ENCODE measurements at regions not wholly inside any gene's neighbourhood (a gene's known extent, or its start where the extent isn't known, plus 50 kb on each side); places are given as distances from the start of the nearest gene placed in this dataset.
"Not testable (repeated sequence)": the region's sequence is repeated elsewhere in the genome, so short reads cannot be mapped to it uniquely, and the experiment has no call there.

- Mint-ChIP-seq H3K27ac (no peak overlapping the region), H3K4me1 (no peaks in the 10 kb centered on the region), H3K9me3 (peaks cover 0 to 11% (median 2%) of the 10 kb centered on the region in 3 donors), H3K27me3 (no peaks in the 10 kb centered on the region), H3K36me3 (no peaks in the 10 kb centered on the region), H3K4me3 (no peak overlapping the region)
Measured at GRCh38 chr4:57351731-57352130, 241.5 kb upstream of the IGFBP7 start.

GRCh38 chr4:57344296-57344695 lies 234.1 kb upstream of the IGFBP7 start:
- H3K36me3 Mint-ChIP-seq, result no peaks in the 10 kb centered on the region
- H3K9me3 Mint-ChIP-seq, result peaks cover 0 to 8% (median 2%) of the 10 kb centered on the region in 3 donors
- no peaks in the 10 kb centered on the region for H3K4me1 Mint-ChIP-seq
- H3K27ac Mint-ChIP-seq, result no peak overlapping the region
- H3K27me3 Mint-ChIP-seq, result no peaks in the 10 kb centered on the region
- H3K4me3 Mint-ChIP-seq, result no peak overlapping the region

GRCh38 chr4:57342411-57342810 lies 232.2 kb upstream of the IGFBP7 start:
- Mint-ChIP-seq H3K4me1 (no peaks in the 10 kb centered on the region), H3K27ac (no peak overlapping the region), H3K4me3 (no peak overlapping the region), H3K36me3 (no peaks in the 10 kb centered on the region), H3K9me3 (peaks cover 0 to 2% (median 0%) of the 10 kb centered on the region in 3 donors), H3K27me3 (no peaks in the 10 kb centered on the region)

GRCh38 chr4:57338861-57339260 lies 228.7 kb upstream of the IGFBP7 start:
- H3K9me3 Mint-ChIP-seq, result not testable (repeated sequence)

GRCh38 chr4:57333684-57334083 lies 223.5 kb upstream of the IGFBP7 start:
- no peak overlapping the region for H3K27ac Mint-ChIP-seq
- no peak overlapping the region for H3K4me3 Mint-ChIP-seq
- H3K27me3 Mint-ChIP-seq, result no peaks in the 10 kb centered on the region
- H3K9me3 Mint-ChIP-seq, result no peaks in the 10 kb centered on the region
- H3K36me3 Mint-ChIP-seq, result no peaks in the 10 kb centered on the region
- H3K4me1 Mint-ChIP-seq, result no peaks in the 10 kb centered on the region

More at GRCh38 chr4:57338861-57339260, 228.7 kb upstream of the IGFBP7 start:
- H3K4me1 Mint-ChIP-seq, H3K36me3 Mint-ChIP-seq, H3K4me3 Mint-ChIP-seq, H3K27me3 Mint-ChIP-seq, H3K27ac Mint-ChIP-seq: not testable (repeated sequence)

GRCh38 chr4:57331959-57332358 lies 221.8 kb upstream of the IGFBP7 start:
- Mint-ChIP-seq H3K9me3 (no peaks in the 10 kb centered on the region), H3K27ac (no peak overlapping the region), H3K4me3 (no peak overlapping the region), H3K4me1 (no peaks in the 10 kb centered on the region), H3K27me3 (no peaks in the 10 kb centered on the region), H3K36me3 (no peaks in the 10 kb centered on the region)

- Mint-ChIP-seq H3K4me3 (no peak overlapping the region), H3K4me1 (no peaks in the 10 kb centered on the region), H3K27me3 (no peaks in the 10 kb centered on the region), H3K27ac (no peak overlapping the region), H3K9me3 (no peaks in the 10 kb centered on the region), H3K36me3 (no peaks in the 10 kb centered on the region)
Measured at GRCh38 chr4:57329279-57329678, 219.1 kb upstream of the IGFBP7 start.

GRCh38 chr4:57324673-57325307 lies 214.6 kb upstream of the IGFBP7 start:
- H3K4me3 Mint-ChIP-seq, result no peak overlapping the region
- no peaks in the 10 kb centered on the region for H3K27me3 Mint-ChIP-seq
- H3K9me3 Mint-ChIP-seq, result no peaks in the 10 kb centered on the region
- H3K36me3 Mint-ChIP-seq, result no peaks in the 10 kb centered on the region
- no peaks in the 10 kb centered on the region for H3K4me1 Mint-ChIP-seq
- H3K27ac Mint-ChIP-seq, result no peak overlapping the region

- Mint-ChIP-seq H3K36me3 (no peaks in the 10 kb centered on the region), H3K9me3 (peaks cover 0 to 5% (median 0%) of the 10 kb centered on the region in 3 donors), H3K27me3 (no peaks in the 10 kb centered on the region), H3K27ac (no peak overlapping the region), H3K4me1 (no peaks in the 10 kb centered on the region), H3K4me3 (no peak overlapping the region)
Measured at GRCh38 chr4:57320849-57321248, 210.7 kb upstream of the IGFBP7 start.

- Mint-ChIP-seq H3K27ac (no peak overlapping the region), H3K27me3 (no peaks in the 10 kb centered on the region), H3K9me3 (peaks cover 0 to 5% (median 0%) of the 10 kb centered on the region in 3 donors), H3K4me1 (no peaks in the 10 kb centered on the region), H3K36me3 (no peaks in the 10 kb centered on the region), H3K4me3 (no peak overlapping the region)
Measured at GRCh38 chr4:57320217-57320616, 210.0 kb upstream of the IGFBP7 start.

- Mint-ChIP-seq H3K27me3 (no peaks in the 10 kb centered on the region), H3K4me1 (no peaks in the 10 kb centered on the region), H3K36me3 (no peaks in the 10 kb centered on the region), H3K9me3 (peaks cover 0 to 5% (median 0%) of the 10 kb centered on the region in 3 donors), H3K4me3 (no peak overlapping the region), H3K27ac (no peak overlapping the region)
Measured at GRCh38 chr4:57318703-57319102, 208.5 kb upstream of the IGFBP7 start.

- H3K27ac Mint-ChIP-seq, result no peak overlapping the region
- H3K36me3 Mint-ChIP-seq, result no peaks in the 10 kb centered on the region
- no peak overlapping the region for H3K4me3 Mint-ChIP-seq
- no peaks in the 10 kb centered on the region for H3K4me1 Mint-ChIP-seq
- H3K9me3 Mint-ChIP-seq, result peaks cover 0 to 5% (median 0%) of the 10 kb centered on the region in 3 donors
- no peaks in the 10 kb centered on the region for H3K27me3 Mint-ChIP-seq
Measured at GRCh38 chr4:57314636-57315035, 204.5 kb upstream of the IGFBP7 start.

GRCh38 chr4:57312296-57312695 lies 202.1 kb upstream of the IGFBP7 start:
- Mint-ChIP-seq H3K27ac (no peak overlapping the region), H3K27me3 (no peaks in the 10 kb centered on the region), H3K36me3 (no peaks in the 10 kb centered on the region), H3K4me3 (no peak overlapping the region), H3K9me3 (peaks cover 0 to 3% (median 0%) of the 10 kb centered on the region in 3 donors), H3K4me1 (no peaks in the 10 kb centered on the region)

- H3K36me3 Mint-ChIP-seq, result no peaks in the 10 kb centered on the region
- H3K27ac Mint-ChIP-seq, result no peak overlapping the region
- H3K9me3 Mint-ChIP-seq, result peaks cover 0 to 3% (median 0%) of the 10 kb centered on the region in 3 donors
- H3K4me3 Mint-ChIP-seq, result no peak overlapping the region
- no peaks in the 10 kb centered on the region for H3K27me3 Mint-ChIP-seq
- H3K4me1 Mint-ChIP-seq, result no peaks in the 10 kb centered on the region
Measured at GRCh38 chr4:57309658-57310057, 199.5 kb upstream of the IGFBP7 start.

GRCh38 chr4:57308301-57308700 lies 198.1 kb upstream of the IGFBP7 start:
- Mint-ChIP-seq H3K36me3 (no peaks in the 10 kb centered on the region), H3K4me3 (no peak overlapping the region), H3K27ac (no peak overlapping the region), H3K27me3 (no peaks in the 10 kb centered on the region), H3K4me1 (no peaks in the 10 kb centered on the region), H3K9me3 (peaks cover 0 to 3% (median 0%) of the 10 kb centered on the region in 3 donors)

GRCh38 chr4:57305836-57306235 lies 195.7 kb upstream of the IGFBP7 start:
- no peak overlapping the region for H3K4me3 Mint-ChIP-seq
- H3K27me3 Mint-ChIP-seq, result no peaks in the 10 kb centered on the region
- peaks cover 0 to 5% (median 3%) of the 10 kb centered on the region in 3 donors for H3K9me3 Mint-ChIP-seq
- H3K27ac Mint-ChIP-seq, result no peak overlapping the region
- H3K4me1 Mint-ChIP-seq, result no peaks in the 10 kb centered on the region
- no peaks in the 10 kb centered on the region for H3K36me3 Mint-ChIP-seq

Data from IgD-negative memory B cell (primary cell).